ENCODE measurements at regions not wholly inside any gene's neighbourhood (a gene's known extent, or its start where the extent isn't known, plus 50 kb on each side); places are given as distances from the start of the nearest gene placed in this dataset.
"Not testable (repeated sequence)": the region's sequence is repeated elsewhere in the genome, so short reads cannot be mapped to it uniquely, and the experiment has no call there.

DNA sequence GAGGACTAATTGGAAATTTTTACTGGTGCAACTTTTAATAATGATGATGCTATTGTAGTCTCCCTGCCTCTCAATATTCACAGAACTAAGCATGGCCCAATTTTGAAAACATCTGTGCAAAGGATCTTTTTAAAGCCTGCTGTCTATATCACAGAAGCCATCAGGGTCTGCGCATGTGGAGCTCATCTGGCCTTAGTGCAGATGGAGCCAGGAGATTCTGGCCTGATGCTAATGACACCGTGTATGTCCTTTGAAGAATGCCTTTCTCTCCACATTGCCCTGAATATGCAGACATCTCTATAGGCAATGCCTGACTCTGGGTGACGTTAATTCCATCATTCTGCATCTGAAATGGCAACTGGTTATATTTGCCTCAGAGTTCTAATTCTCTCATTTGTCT, 1205.9 kb downstream of the AACS start:
- no peak for DNase-seq (ENCODE audit: unreplicated experiment)
- H3K27me3 Mint-ChIP-seq (ENCODE audit: insufficient read depth, unreplicated experiment): no peaks in the 10 kb centered on the region
- no peak overlapping the region for H3K4me3 Mint-ChIP-seq (ENCODE audit: unreplicated experiment)
- H3K4me1 Mint-ChIP-seq (ENCODE audit: insufficient read depth, unreplicated experiment): no peaks in the 10 kb centered on the region
- intact Hi-C loops (cut with micrococcal nuclease): no loop called here
- no peak overlapping the region for H3K27ac Mint-ChIP-seq (ENCODE audit: low read depth, unreplicated experiment)
- ChIA-PET POLR2A (no interaction called here), CTCF (no interaction called here)
- H3K9me3 Mint-ChIP-seq (ENCODE audit: unreplicated experiment): peaks cover 8% of the 10 kb centered on the region
- TF ChIP-seq CTCF (IDR thresholded peaks at IDR 0.05; ENCODE audit: unreplicated experiment): no peak
- H3K36me3 Mint-ChIP-seq (ENCODE audit: insufficient read depth, unreplicated experiment): no peaks in the 10 kb centered on the region
- BruUV-seq (replicated peaks): no TSS peak

DNA sequence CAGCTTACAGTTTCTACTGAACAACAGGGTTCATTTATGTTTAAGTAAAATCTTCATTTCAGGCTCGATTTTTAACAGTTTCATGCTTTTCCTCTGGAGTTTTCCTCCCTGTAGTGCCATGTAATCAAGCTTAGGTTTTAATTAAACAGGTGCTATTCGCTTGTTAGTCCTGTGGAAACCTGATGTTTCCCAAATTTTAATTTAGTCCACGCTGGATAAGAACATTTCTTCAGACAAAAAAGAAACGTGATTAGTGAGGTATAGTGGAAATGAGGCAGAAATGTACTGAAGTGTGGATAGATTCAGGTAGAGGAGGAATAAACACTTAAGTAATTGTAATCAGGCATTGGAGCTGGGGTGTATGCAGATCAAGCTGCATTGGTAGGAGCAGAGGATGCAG, 1217.5 kb downstream of the AACS start:
- no peak overlapping the region for H3K27ac Mint-ChIP-seq (ENCODE audit: low read depth, unreplicated experiment)
- H3K27me3 Mint-ChIP-seq (ENCODE audit: insufficient read depth, unreplicated experiment): no peaks in the 10 kb centered on the region
- ChIA-PET CTCF (no interaction called here), POLR2A (no interaction called here)
- TF ChIP-seq CTCF (IDR thresholded peaks at IDR 0.05; ENCODE audit: unreplicated experiment): no peak
- H3K36me3 Mint-ChIP-seq (ENCODE audit: insufficient read depth, unreplicated experiment): no peaks in the 10 kb centered on the region
- no peak for DNase-seq (ENCODE audit: unreplicated experiment)
- no peaks in the 10 kb centered on the region for H3K4me1 Mint-ChIP-seq (ENCODE audit: insufficient read depth, unreplicated experiment)
- intact Hi-C loops (cut with micrococcal nuclease): no loop called here
- no peak overlapping the region for H3K4me3 Mint-ChIP-seq (ENCODE audit: unreplicated experiment)
- BruUV-seq (replicated peaks): no TSS peak
- peaks cover 7% of the 10 kb centered on the region for H3K9me3 Mint-ChIP-seq (ENCODE audit: unreplicated experiment)

DNA sequence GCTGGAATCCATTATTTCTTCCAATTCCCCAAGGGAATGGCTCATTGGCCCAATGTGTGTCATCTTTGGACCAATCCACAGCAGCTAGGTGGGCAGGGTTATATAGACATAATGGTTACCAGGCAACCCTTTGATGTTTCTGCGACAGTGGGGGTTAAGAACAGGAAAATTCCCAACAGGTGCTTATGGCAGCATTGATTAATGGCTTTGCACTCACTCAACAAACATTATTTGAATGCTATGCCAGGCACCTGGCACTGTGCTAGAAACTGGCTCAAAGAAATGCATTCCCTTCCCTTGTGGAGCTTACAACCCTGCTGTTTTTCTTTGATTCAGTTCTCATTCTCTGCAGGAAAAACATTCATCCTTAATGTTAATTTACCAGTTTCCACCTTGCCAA, 1221.0 kb downstream of the AACS start:
- intact Hi-C loops (cut with micrococcal nuclease): no loop called here
- DNase-seq (ENCODE audit: unreplicated experiment): no peak
- H3K4me1 Mint-ChIP-seq (ENCODE audit: insufficient read depth, unreplicated experiment): no peaks in the 10 kb centered on the region
- ChIA-PET CTCF (interaction anchor here (0.6 kb wide), 1 partner anchor 377 kb away, joined by 3 read pairs; no protein-coding TSS in a partner anchor), POLR2A (no interaction called here)
- H3K27me3 Mint-ChIP-seq (ENCODE audit: insufficient read depth, unreplicated experiment): no peaks in the 10 kb centered on the region
- TF ChIP-seq CTCF (IDR thresholded peaks at IDR 0.05; ENCODE audit: unreplicated experiment): no peak
- no TSS peak for BruUV-seq (replicated peaks)
- no peak overlapping the region for H3K27ac Mint-ChIP-seq (ENCODE audit: low read depth, unreplicated experiment)
- H3K4me3 Mint-ChIP-seq (ENCODE audit: unreplicated experiment): no peak overlapping the region
- H3K9me3 Mint-ChIP-seq (ENCODE audit: unreplicated experiment): peaks cover 7% of the 10 kb centered on the region
- H3K36me3 Mint-ChIP-seq (ENCODE audit: insufficient read depth, unreplicated experiment): no peaks in the 10 kb centered on the region

- intact Hi-C loops (cut with micrococcal nuclease): no loop called here
- BruUV-seq (replicated peaks): no TSS peak
- POLR2A ChIA-PET: interaction anchor here (0.5 kb wide), 1 partner anchor 239 kb away, joined by 3 read pairs; no protein-coding TSS in a partner anchor
- no peak for TF ChIP-seq CTCF (IDR thresholded peaks at IDR 0.05; ENCODE audit: unreplicated experiment)
- Mint-ChIP-seq H3K27me3 (ENCODE audit: insufficient read depth, unreplicated experiment) (no peaks in the 10 kb centered on the region), H3K4me3 (ENCODE audit: unreplicated experiment) (no peak overlapping the region), H3K36me3 (ENCODE audit: insufficient read depth, unreplicated experiment) (no peaks in the 10 kb centered on the region), H3K4me1 (ENCODE audit: insufficient read depth, unreplicated experiment) (no peaks in the 10 kb centered on the region), H3K9me3 (ENCODE audit: unreplicated experiment) (peaks cover 19% of the 10 kb centered on the region), H3K27ac (ENCODE audit: low read depth, unreplicated experiment) (no peak overlapping the region)
- no peak for DNase-seq (ENCODE audit: unreplicated experiment)
- CTCF ChIA-PET: no interaction called here
Measured at GRCh38 chr12:126290456-126290855, 1225.2 kb downstream of the AACS start.

GRCh38 chr12:126291987-126292386, 1226.8 kb downstream of the AACS start:
- H3K9me3 Mint-ChIP-seq (ENCODE audit: unreplicated experiment): peaks cover 17% of the 10 kb centered on the region
- H3K36me3 Mint-ChIP-seq (ENCODE audit: insufficient read depth, unreplicated experiment); BruUV-seq (replicated peaks); H3K4me3 Mint-ChIP-seq (ENCODE audit: unreplicated experiment); H3K27ac Mint-ChIP-seq (ENCODE audit: low read depth, unreplicated experiment); CTCF ChIA-PET; POLR2A ChIA-PET; H3K4me1 Mint-ChIP-seq (ENCODE audit: insufficient read depth, unreplicated experiment); H3K27me3 Mint-ChIP-seq (ENCODE audit: insufficient read depth, unreplicated experiment); intact Hi-C loops (cut with micrococcal nuclease); DNase-seq (ENCODE audit: unreplicated experiment): not testable (repeated sequence)
